DMS53 treated with DMSO at 0.1 percent for 48 hours (cell line): ENCODE measurements at regions not wholly inside any gene's neighbourhood (a gene's known extent, or its start where the extent isn't known, plus 50 kb on each side); places are given as distances from the start of the nearest gene placed in this dataset.
A peak's percentile ranks its signal among the peaks of the same experiment; 100 is the strongest.

Source experiments
- DNase-seq: peaks from one replicate; lab custom pipeline; 2025; ENCODE audit not compliant: unreplicated experiment; lab: John Stamatoyannopoulos, UW

- DNase-seq = no peak
These were observed 127.6 kb upstream of the LPP start for GRCh38 chr3:188026191-188026968.

- no peak for DNase-seq
These were observed 122.8 kb upstream of the LPP start for GRCh38 chr3:188031121-188031520.

GRCh38 chr3:188034989-188035388, 119.0 kb upstream of the LPP start:
- DNase-seq = no peak

GRCh38 chr3:188036375-188037194, 117.4 kb upstream of the LPP start:
- peak; percentile 34 for DNase-seq

GRCh38 chr3:188037195-188037718, 116.7 kb upstream of the LPP start:
- DNase-seq = peak; percentile 60

- DNase-seq = no peak
These were observed 115.9 kb upstream of the LPP start for GRCh38 chr3:188037965-188038581.

GRCh38 chr3:188041193-188041592, 112.8 kb upstream of the LPP start:
- DNase-seq = no peak

- DNase-seq = no peak
These were observed 112.1 kb upstream of the LPP start for GRCh38 chr3:188041895-188042294.

GRCh38 chr3:188042466-188042865, 111.5 kb upstream of the LPP start:
- no peak for DNase-seq

GRCh38 chr3:188043891-188044290, 110.1 kb upstream of the LPP start:
- no peak for DNase-seq

GRCh38 chr3:188046561-188047211, 107.3 kb upstream of the LPP start:
- DNase-seq = no peak

GRCh38 chr3:188047536-188047935, 106.4 kb upstream of the LPP start:
- DNase-seq = no peak

- DNase-seq = no peak
These were observed 104.1 kb upstream of the LPP start for GRCh38 chr3:188049606-188050530.

GRCh38 chr3:188051801-188052168, 102.2 kb upstream of the LPP start:
- no peak for DNase-seq

GRCh38 chr3:188052169-188053035, 101.6 kb upstream of the LPP start:
- DNase-seq = no peak

- DNase-seq = no peak
These were observed 101.0 kb upstream of the LPP start for GRCh38 chr3:188053036-188053340.

- DNase-seq = no peak
These were observed 100.1 kb upstream of the LPP start for GRCh38 chr3:188053710-188054380.

GRCh38 chr3:188054541-188054940, 99.4 kb upstream of the LPP start:
- no peak for DNase-seq

- no peak for DNase-seq
These were observed 98.6 kb upstream of the LPP start for GRCh38 chr3:188055388-188055787.
